ENCODE measurements at regions not wholly inside any gene's neighbourhood (a gene's known extent, or its start where the extent isn't known, plus 50 kb on each side); places are given as distances from the start of the nearest gene placed in this dataset.
"Not testable (repeated sequence)": the region's sequence is repeated elsewhere in the genome, so short reads cannot be mapped to it uniquely, and the experiment has no call there.

DNA sequence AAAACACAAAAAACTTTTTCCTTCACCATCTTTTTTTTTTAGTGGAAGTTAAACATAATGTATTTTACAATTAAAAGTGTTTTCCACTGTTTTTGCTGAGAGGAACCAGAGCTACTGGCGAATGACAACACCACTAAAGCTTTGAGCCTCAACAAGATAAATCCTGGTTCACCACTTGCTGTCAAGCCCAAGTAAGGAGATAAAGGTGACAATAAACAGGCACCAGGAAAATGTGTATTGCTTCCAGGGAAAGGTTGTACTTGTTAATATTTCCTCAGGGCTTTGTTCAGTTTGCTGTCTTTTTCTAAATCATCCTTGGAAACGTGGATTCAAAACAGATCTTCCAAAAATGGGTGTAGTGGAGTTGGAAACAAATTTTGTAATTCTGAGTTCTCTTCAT, 109.9 kb upstream of the ANKRD30A start:
- Histone ChIP-seq H3K9me3 (peaks cover 3% of the 10 kb centered on the region), H3K27me3 (replicated peaks in 1 of 2; ENCODE audit: control insufficient read depth in 2 of 2, extremely low read depth in 1 of 2, insufficient read depth in 2 of 2, low read length in 1 of 2) (no peaks in the 10 kb centered on the region), H3K4me1 (ENCODE audit: control insufficient read depth in 1 of 2, extremely low read depth in 1 of 2, insufficient read depth in 2 of 2, low read length in 2 of 2) (no peaks in the 10 kb centered on the region), H3K4me3 (ENCODE audit: control insufficient read depth in 1 of 2, extremely low read depth in 1 of 2, low read length in 1 of 2) (no peak overlapping the region), H3K27ac (ENCODE audit: low read length) (no peak overlapping the region), H3K36me3 (ENCODE audit: control insufficient read depth in 2 of 2, extremely low read depth in 1 of 2, insufficient read depth in 1 of 2, low read length in 1 of 2) (no peaks in the 10 kb centered on the region)
- Mint-ChIP-seq H3K9me3 (peaks cover 13 to 20% (median 16%) of the 10 kb centered on the region in 3 donors), H3K4me3 (no peak overlapping the region), H3K4me1 (no peaks in the 10 kb centered on the region), H3K27me3 (no peaks in the 10 kb centered on the region), H3K36me3 (no peaks in the 10 kb centered on the region), H3K27ac (no peak overlapping the region)
- no peak for ATAC-seq (replicated peaks in 1 of 4)
- ChIA-PET POLR2A (no interaction called here), CTCF (no interaction called here)
- WGBS (ENCODE audit: insufficient coverage): no CpG with 5 or more reads among the region's 2 CpGs
- no peak for DNase-seq

DNA sequence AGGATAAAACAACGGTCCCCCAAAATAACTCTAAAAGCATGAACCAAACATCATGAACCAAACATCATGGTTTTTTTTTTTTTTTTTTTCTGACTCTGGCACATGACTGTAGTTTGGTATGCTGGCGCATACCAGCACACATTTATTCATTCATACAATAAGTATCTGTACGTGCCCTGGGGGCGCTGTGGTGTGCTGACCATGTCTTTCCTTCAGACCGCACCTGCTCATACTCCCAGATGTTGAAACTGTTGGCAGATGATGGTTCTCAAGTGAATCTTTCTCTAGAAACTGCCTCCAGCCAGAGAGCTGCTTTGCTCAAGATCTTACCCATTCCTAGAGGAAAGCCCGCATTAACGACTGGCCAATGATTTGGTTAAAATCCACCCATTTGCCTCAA, 114.7 kb upstream of the ANKRD30A start:
- Mint-ChIP-seq H3K27ac (no peak overlapping the region), H3K9me3 (peaks cover 7 to 17% (median 15%) of the 10 kb centered on the region in 3 donors), H3K36me3 (no peaks in the 10 kb centered on the region), H3K27me3 (no peaks in the 10 kb centered on the region), H3K4me3 (no peak overlapping the region), H3K4me1 (no peaks in the 10 kb centered on the region)
- Histone ChIP-seq H3K27ac (ENCODE audit: low read length) (no peak overlapping the region), H3K36me3 (ENCODE audit: control insufficient read depth in 2 of 2, extremely low read depth in 1 of 2, insufficient read depth in 1 of 2, low read length in 1 of 2) (no peaks in the 10 kb centered on the region), H3K4me3 (ENCODE audit: control insufficient read depth in 1 of 2, extremely low read depth in 1 of 2, low read length in 1 of 2) (no peak overlapping the region), H3K9me3 (no peaks in the 10 kb centered on the region), H3K27me3 (replicated peaks in 1 of 2; ENCODE audit: control insufficient read depth in 2 of 2, extremely low read depth in 1 of 2, insufficient read depth in 2 of 2, low read length in 1 of 2) (no peaks in the 10 kb centered on the region), H3K4me1 (ENCODE audit: control insufficient read depth in 1 of 2, extremely low read depth in 1 of 2, insufficient read depth in 2 of 2, low read length in 2 of 2) (no peaks in the 10 kb centered on the region)
- ChIA-PET CTCF (no interaction called here), POLR2A (no interaction called here)
- ATAC-seq (replicated peaks in 1 of 4): no peak
- WGBS (ENCODE audit: insufficient coverage): 83% methylated on average over 4 of the region's 7 CpGs
- no peak for DNase-seq

DNA sequence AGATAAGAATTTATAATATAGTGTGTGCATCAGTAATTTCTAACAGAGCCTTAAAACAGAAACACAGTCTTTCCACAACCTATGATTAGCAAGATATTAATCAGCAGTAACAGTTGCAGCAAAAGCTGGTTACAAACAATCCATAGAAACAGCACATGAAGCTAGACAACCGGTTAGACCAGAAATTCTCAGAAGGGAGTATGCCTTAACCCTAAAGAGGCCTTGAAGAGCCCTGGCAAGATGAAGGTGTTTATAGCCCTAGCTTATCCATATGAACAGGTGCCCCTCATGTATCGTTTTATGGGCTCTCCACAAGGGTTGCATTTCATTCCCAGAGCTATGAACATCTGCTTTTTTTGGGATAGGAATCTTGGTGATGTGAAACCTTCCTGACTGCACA, 117.1 kb upstream of the ANKRD30A start:
- POLR2A ChIA-PET; H3K4me1 ChIP-seq (ENCODE audit: control insufficient read depth in 1 of 2, extremely low read depth in 1 of 2, insufficient read depth in 2 of 2, low read length in 2 of 2); DNase-seq; H3K27me3 ChIP-seq (replicated peaks in 1 of 2; ENCODE audit: control insufficient read depth in 2 of 2, extremely low read depth in 1 of 2, insufficient read depth in 2 of 2, low read length in 1 of 2); H3K27me3 Mint-ChIP-seq; H3K4me3 Mint-ChIP-seq; H3K27ac ChIP-seq (ENCODE audit: low read length); H3K9me3 ChIP-seq; ATAC-seq (replicated peaks in 1 of 4); H3K4me1 Mint-ChIP-seq; CTCF ChIA-PET; H3K27ac Mint-ChIP-seq; H3K4me3 ChIP-seq (ENCODE audit: control insufficient read depth in 1 of 2, extremely low read depth in 1 of 2, low read length in 1 of 2); H3K36me3 ChIP-seq (ENCODE audit: control insufficient read depth in 2 of 2, extremely low read depth in 1 of 2, insufficient read depth in 1 of 2, low read length in 1 of 2); H3K36me3 Mint-ChIP-seq: not testable (repeated sequence)
- WGBS (ENCODE audit: insufficient coverage): 63% methylated on average over 1 of the region's 2 CpGs
- peaks cover 4 to 17% (median 14%) of the 10 kb centered on the region in 3 donors for H3K9me3 Mint-ChIP-seq

- DNase-seq (no peak), ATAC-seq (replicated peaks in 1 of 4) (no peak)
- ChIA-PET POLR2A (no interaction called here), CTCF (no interaction called here)
- no peak overlapping the region for H3K27ac Mint-ChIP-seq
- H3K36me3 Mint-ChIP-seq: no peaks in the 10 kb centered on the region
- no peak overlapping the region for H3K4me3 Mint-ChIP-seq
- no peaks in the 10 kb centered on the region for H3K36me3 ChIP-seq (ENCODE audit: control insufficient read depth in 2 of 2, extremely low read depth in 1 of 2, insufficient read depth in 1 of 2, low read length in 1 of 2)
- no peak overlapping the region for H3K27ac ChIP-seq (ENCODE audit: low read length)
- H3K27me3 Mint-ChIP-seq: no peaks in the 10 kb centered on the region
- no CpG with 5 or more reads among the region's 2 CpGs for WGBS (ENCODE audit: insufficient coverage)
- no peaks in the 10 kb centered on the region for H3K27me3 ChIP-seq (replicated peaks in 1 of 2; ENCODE audit: control insufficient read depth in 2 of 2, extremely low read depth in 1 of 2, insufficient read depth in 2 of 2, low read length in 1 of 2)
- H3K4me1 Mint-ChIP-seq: no peaks in the 10 kb centered on the region
- H3K4me1 ChIP-seq (ENCODE audit: control insufficient read depth in 1 of 2, extremely low read depth in 1 of 2, insufficient read depth in 2 of 2, low read length in 2 of 2): no peaks in the 10 kb centered on the region
- H3K4me3 ChIP-seq (ENCODE audit: control insufficient read depth in 1 of 2, extremely low read depth in 1 of 2, low read length in 1 of 2): no peak overlapping the region
- H3K9me3 Mint-ChIP-seq: peaks cover 7 to 16% (median 11%) of the 10 kb centered on the region in 3 donors
- H3K9me3 ChIP-seq: no peaks in the 10 kb centered on the region
Observed at GRCh38 chr10:37003126-37003525, 122.3 kb upstream of the ANKRD30A start.

GRCh38 chr10:36995806-36996205, 129.6 kb upstream of the ANKRD30A start:
- DNase-seq; ATAC-seq (replicated peaks in 1 of 4); H3K27ac ChIP-seq (ENCODE audit: low read length); H3K36me3 ChIP-seq (ENCODE audit: control insufficient read depth in 2 of 2, extremely low read depth in 1 of 2, insufficient read depth in 1 of 2, low read length in 1 of 2); H3K9me3 ChIP-seq; H3K27ac Mint-ChIP-seq; H3K4me1 ChIP-seq (ENCODE audit: control insufficient read depth in 1 of 2, extremely low read depth in 1 of 2, insufficient read depth in 2 of 2, low read length in 2 of 2); H3K36me3 Mint-ChIP-seq; CTCF ChIA-PET; H3K4me1 Mint-ChIP-seq; H3K27me3 ChIP-seq (replicated peaks in 1 of 2; ENCODE audit: control insufficient read depth in 2 of 2, extremely low read depth in 1 of 2, insufficient read depth in 2 of 2, low read length in 1 of 2); H3K27me3 Mint-ChIP-seq; H3K4me3 ChIP-seq (ENCODE audit: control insufficient read depth in 1 of 2, extremely low read depth in 1 of 2, low read length in 1 of 2); POLR2A ChIA-PET; H3K4me3 Mint-ChIP-seq: not testable (repeated sequence)
- peaks cover 3 to 15% (median 15%) of the 10 kb centered on the region in 3 donors for H3K9me3 Mint-ChIP-seq
- WGBS (ENCODE audit: insufficient coverage): 82% methylated on average over 9 of the region's 14 CpGs

- H3K36me3 Mint-ChIP-seq: no peaks in the 10 kb centered on the region
- Histone ChIP-seq H3K9me3 (peaks cover 2% of the 10 kb centered on the region), H3K27me3 (replicated peaks in 1 of 2; ENCODE audit: control insufficient read depth in 2 of 2, extremely low read depth in 1 of 2, insufficient read depth in 2 of 2, low read length in 1 of 2) (no peaks in the 10 kb centered on the region), H3K4me3 (ENCODE audit: control insufficient read depth in 1 of 2, extremely low read depth in 1 of 2, low read length in 1 of 2) (no peak overlapping the region), H3K27ac (ENCODE audit: low read length) (no peak overlapping the region), H3K36me3 (ENCODE audit: control insufficient read depth in 2 of 2, extremely low read depth in 1 of 2, insufficient read depth in 1 of 2, low read length in 1 of 2) (no peaks in the 10 kb centered on the region), H3K4me1 (ENCODE audit: control insufficient read depth in 1 of 2, extremely low read depth in 1 of 2, insufficient read depth in 2 of 2, low read length in 2 of 2) (no peaks in the 10 kb centered on the region)
- ChIA-PET POLR2A (no interaction called here), CTCF (no interaction called here)
- ATAC-seq (replicated peaks in 1 of 4): no peak
- H3K27ac Mint-ChIP-seq: no peak overlapping the region
- no peaks in the 10 kb centered on the region for H3K4me1 Mint-ChIP-seq
- H3K9me3 Mint-ChIP-seq: peaks cover 3 to 19% (median 13%) of the 10 kb centered on the region in 3 donors
- 89% methylated on average over 8 of the region's 10 CpGs for WGBS (ENCODE audit: insufficient coverage)
- no peak overlapping the region for H3K4me3 Mint-ChIP-seq
- DNase-seq: no peak
- no peaks in the 10 kb centered on the region for H3K27me3 Mint-ChIP-seq
Observed at GRCh38 chr10:36994886-36995285, 130.5 kb upstream of the ANKRD30A start.

DNA sequence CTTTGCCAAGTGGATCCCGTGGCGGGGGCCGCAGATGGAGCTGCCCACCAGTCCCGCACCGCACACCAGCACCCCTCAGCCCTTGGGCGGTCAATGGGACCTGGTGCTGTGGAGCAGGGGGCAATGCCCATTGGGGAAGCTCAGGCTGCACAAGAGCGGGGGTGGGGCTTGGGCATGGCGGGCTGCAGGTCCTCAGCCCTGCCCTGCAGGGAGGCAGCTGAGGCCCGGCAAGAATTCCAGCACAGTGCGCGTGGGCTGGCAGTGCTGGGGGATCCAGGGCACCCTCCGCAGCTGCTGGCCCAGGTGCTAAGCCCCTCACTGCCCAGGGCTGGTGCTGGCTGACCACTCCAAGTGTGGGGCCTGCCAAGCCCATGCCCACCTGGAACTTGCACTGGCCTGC, 136.2 kb upstream of the ANKRD30A start:
- H3K36me3 ChIP-seq (ENCODE audit: control insufficient read depth in 2 of 2, extremely low read depth in 1 of 2, insufficient read depth in 1 of 2, low read length in 1 of 2): no peaks in the 10 kb centered on the region
- H3K27ac ChIP-seq (ENCODE audit: low read length): no peak overlapping the region
- DNase-seq (no peak), ATAC-seq (replicated peaks in 1 of 4) (no peak)
- no peak overlapping the region for H3K4me3 ChIP-seq (ENCODE audit: control insufficient read depth in 1 of 2, extremely low read depth in 1 of 2, low read length in 1 of 2)
- H3K27me3 ChIP-seq (replicated peaks in 1 of 2; ENCODE audit: control insufficient read depth in 2 of 2, extremely low read depth in 1 of 2, insufficient read depth in 2 of 2, low read length in 1 of 2): no peaks in the 10 kb centered on the region
- no peaks in the 10 kb centered on the region for H3K4me1 ChIP-seq (ENCODE audit: control insufficient read depth in 1 of 2, extremely low read depth in 1 of 2, insufficient read depth in 2 of 2, low read length in 2 of 2)
- H3K36me3 Mint-ChIP-seq: no peaks in the 10 kb centered on the region
- H3K27ac Mint-ChIP-seq: no peak overlapping the region
- no peaks in the 10 kb centered on the region for H3K27me3 Mint-ChIP-seq
- H3K9me3 ChIP-seq: peaks cover 2% of the 10 kb centered on the region
- ChIA-PET POLR2A (no interaction called here), CTCF (no interaction called here)
- 89% methylated on average over 12 of the region's 12 CpGs for WGBS (ENCODE audit: insufficient coverage)
- H3K4me3 Mint-ChIP-seq: no peak overlapping the region
- peaks cover 0 to 19% (median 18%) of the 10 kb centered on the region in 3 donors for H3K9me3 Mint-ChIP-seq
- no peaks in the 10 kb centered on the region for H3K4me1 Mint-ChIP-seq
